GM19025 (cell line): ENCODE measurements at regions not wholly inside any gene's neighbourhood (a gene's known extent, or its start where the extent isn't known, plus 50 kb on each side); places are given as distances from the start of the nearest gene placed in this dataset.
"Not testable (repeated sequence)": the region's sequence is repeated elsewhere in the genome, so short reads cannot be mapped to it uniquely, and the experiment has no call there.

Source experiments
- ATAC-seq: cut with Tn5 transposase; IDR thresholded peaks from one replicate; pipeline ENCODE4 v1.9.1; 2021; ENCODE audit warnings: mild to moderate bottlenecking, low read depth, moderate library complexity; ENCODE audit not compliant: unreplicated experiment

DNA sequence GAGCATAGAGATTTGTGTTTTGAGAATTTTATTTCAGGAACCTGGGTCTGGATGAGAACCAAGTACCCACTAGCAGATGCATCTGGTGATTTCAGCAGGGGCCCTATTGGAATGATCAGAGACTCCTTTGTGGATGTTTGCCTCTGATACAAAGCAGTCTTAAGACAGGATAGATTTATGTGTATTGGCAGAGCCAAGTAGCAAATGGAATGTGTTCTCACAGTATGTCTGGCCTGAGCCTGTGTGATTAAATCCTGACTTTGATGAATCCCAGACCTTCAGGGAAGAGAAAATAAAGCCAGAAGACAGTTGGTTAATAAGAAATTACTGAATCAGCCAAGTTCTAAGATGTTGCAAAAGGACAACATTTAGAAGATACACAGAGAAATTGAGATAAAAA lies 755.5 kb upstream of the SEMA6D start:
- no peak for ATAC-seq

DNA sequence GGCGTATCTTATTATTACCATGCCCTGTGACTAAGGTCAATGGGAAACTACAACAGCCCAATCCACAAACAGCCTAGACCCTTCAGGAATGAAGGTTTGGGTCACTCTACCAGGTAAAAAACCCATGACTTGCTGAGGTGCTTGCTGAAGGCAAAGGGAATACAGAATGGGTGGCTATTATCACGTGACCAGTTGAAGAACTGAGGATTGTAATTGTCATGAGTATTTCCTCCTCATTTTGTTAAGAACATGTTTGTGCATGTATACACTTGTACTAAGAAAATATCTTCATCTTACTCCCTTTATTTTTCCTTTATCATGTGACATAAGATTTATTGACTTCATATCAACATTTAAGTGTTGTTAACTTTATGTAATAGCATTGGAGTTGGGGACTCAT lies 729.2 kb upstream of the SEMA6D start:
- ATAC-seq: not testable (repeated sequence)

DNA sequence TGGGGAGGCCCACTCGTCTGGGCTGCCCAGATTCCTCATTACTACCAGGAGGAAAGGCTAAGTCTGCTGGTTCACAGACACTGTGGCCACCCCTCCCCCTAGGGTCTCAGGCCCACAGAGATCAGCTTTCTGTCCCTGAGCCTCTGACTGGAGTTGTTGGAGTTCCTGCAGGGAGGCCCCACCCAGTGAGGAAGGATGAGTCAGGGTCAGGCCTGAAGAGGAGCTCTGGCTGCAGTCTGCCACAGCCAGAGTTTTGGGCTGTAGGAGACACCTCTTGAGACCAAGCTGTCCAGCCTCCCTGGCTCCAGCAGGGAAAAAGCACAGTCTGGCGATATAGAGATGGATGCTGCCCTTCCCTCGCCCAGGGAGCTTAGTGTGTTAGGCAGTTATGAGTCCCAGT lies 720.9 kb upstream of the SEMA6D start:
- no peak for ATAC-seq

- ATAC-seq: no peak
Measured at GRCh38 chr15:46997501-46997900, 719.8 kb upstream of the SEMA6D start.

DNA sequence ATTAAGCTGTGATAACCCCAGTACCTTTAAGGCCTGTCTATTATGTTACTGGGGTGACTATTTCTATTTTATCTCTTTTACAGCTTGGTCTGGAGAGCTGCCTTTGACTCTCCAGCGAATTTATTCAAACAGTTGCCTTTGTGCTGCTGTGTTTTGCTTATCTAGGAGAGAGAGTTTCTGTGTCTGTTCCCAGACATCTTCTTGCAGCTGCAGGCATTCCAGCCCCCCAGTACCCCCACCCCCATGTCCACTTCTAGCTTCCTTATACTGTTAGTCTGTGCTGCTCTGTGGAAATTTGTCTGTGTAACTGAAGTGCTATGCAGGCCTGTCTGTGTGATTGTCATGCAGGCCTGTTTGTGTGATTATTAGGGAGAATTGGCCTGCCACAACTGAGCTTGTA lies 713.7 kb upstream of the SEMA6D start:
- no peak for ATAC-seq

DNA sequence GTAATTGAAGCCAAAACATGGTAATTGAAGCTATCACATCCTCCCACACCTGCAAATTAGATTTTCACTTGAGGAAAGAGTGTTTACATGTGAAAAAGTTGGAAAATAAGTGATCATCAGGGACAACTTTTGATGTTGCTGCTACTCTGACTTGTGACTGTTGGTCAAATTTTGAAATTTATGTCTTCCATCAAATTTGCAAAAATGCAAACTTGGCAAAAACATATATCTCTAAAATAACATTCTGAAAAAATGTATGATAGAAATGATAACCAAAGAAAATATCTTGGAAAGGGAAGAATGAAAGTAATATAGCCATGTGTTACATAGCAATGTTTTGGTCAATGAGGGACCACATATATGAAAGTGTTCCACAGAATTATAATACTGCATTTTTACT lies 703.9 kb upstream of the SEMA6D start:
- ATAC-seq: no peak

- no peak for ATAC-seq
Measured at GRCh38 chr15:47027322-47027946, 689.9 kb upstream of the SEMA6D start.

DNA sequence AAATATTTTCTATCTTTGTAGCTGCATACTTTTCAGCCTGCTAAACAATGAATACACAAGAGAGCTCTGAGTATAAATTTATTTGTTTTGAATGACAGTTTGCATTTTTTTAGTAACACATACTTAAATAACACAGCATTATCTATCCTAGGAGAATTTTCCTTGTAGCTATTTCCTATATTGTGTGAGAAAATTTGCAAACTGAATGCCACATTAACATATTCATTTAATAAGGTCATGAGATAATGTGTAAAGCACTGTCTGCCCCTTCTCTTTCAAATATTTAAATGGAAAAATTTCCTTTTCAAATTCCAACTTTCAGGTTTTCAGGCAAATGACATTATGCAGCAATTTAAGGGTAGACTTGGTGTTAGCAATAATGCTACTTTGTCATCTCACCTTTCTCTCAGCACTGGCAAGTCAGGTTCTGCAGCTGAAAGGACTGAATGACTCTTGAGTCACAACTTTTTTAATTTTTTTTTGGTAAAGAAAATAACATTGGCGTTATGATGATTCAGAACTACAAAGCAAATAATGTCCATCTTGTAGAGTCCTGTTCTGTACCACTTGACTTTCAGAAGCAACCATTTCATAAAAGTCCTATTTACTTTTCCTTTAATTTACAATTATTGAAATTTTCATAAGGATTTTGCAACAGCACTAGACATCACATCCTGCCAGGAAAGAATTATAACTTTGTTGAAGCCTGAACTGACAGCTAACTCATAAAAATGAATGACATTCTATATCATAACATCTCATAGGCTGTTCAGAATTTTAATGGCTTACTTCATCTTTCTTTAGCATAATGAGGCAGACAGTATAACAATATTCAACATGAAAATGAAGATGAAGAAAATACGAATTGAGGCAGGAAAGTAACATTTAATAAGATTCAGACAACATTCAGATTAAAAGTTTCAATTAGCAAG lies 681.6 kb upstream of the SEMA6D start:
- no peak for ATAC-seq

GRCh38 chr15:47037003-47037402 lies 680.3 kb upstream of the SEMA6D start:
- no peak for ATAC-seq

GRCh38 chr15:47039225-47039624 lies 678.1 kb upstream of the SEMA6D start:
- no peak for ATAC-seq

- no peak for ATAC-seq
Measured at GRCh38 chr15:47041301-47041700, 676.0 kb upstream of the SEMA6D start.

DNA sequence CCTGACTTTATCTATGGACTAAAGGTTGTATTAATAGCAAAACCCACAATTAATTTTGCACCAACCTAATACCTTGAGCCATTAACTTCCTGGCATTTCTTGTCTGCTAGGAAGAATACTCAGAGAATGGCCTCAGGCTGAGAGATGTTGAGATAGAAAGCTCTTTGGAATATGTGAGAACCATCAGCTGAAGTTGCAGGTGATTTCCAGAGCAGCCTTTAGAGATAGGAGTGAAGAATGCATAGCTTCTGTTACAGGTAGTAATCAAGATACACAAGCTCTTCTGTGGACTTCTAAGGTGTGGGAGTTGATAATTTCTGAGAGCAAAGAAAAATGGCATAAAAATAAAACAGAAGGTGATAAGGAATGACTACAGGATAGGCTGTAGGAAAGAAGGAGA lies 669.3 kb upstream of the SEMA6D start:
- not testable (repeated sequence) for ATAC-seq

DNA sequence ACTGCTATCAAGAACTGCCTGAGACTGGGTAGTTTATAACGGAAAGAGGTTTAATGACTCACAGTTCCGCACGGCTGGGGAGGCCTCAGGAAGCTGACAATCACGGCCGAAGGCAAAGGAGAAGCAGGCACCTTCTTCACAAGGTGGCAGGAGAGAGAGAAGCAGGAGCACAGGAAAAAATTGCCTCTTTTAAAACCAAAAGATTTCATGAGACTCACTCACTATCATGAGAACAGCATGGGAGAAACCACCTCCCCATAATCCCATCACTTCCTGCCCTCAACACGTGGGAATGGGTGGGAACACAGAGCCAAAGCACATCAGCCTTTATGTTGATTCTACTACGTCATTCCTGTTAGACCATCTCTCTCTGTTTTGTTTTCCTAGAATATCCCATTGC lies 650.9 kb upstream of the SEMA6D start:
- ATAC-seq: no peak

- ATAC-seq: not testable (repeated sequence)
Measured at GRCh38 chr15:47077846-47078245, 639.5 kb upstream of the SEMA6D start.

GRCh38 chr15:47095833-47096232 lies 621.5 kb upstream of the SEMA6D start:
- ATAC-seq: no peak

- not testable (repeated sequence) for ATAC-seq
Measured at GRCh38 chr15:47098526-47098925, 618.8 kb upstream of the SEMA6D start.

DNA sequence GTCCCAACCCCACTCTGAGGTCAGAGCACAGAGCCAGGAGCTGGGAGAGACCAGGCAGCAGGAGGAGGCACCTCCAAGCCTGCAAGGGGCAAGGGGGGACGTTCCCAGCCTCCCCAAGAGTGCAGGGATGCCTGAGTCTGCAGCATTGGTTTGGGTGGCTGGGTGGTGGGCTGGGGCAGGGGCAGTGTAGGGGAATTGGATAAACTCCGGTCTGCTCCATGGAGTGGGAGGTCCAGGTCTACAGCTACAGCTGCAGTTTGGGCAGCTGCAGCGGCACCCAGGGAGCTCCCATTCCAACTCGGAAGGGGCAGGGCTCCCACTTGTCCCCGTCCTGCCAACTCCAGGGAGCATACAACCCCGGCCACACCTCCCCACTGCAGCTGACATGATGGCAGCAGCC lies 617.5 kb upstream of the SEMA6D start:
- ATAC-seq: not testable (repeated sequence)

GRCh38 chr15:47108800-47109199 lies 608.5 kb upstream of the SEMA6D start:
- not testable (repeated sequence) for ATAC-seq

DNA sequence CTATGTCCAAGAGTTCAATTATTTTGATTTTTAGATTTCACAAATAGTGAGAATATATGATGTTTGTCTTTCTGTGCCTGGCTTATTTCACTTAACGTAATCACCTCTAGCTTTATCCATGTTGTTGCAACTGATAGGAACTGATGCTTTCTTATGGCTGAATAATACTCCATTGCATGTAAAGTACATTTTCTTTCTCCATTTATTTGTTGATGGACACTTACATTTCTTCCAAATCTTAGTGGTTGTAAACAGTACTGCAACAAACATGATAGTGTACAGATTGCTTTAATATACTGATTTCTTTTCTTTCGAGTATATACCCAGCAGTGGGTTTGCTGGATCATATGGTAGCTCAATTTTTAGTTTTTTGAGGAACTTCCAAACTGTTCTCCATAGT lies 600.6 kb upstream of the SEMA6D start:
- ATAC-seq: no peak

DNA sequence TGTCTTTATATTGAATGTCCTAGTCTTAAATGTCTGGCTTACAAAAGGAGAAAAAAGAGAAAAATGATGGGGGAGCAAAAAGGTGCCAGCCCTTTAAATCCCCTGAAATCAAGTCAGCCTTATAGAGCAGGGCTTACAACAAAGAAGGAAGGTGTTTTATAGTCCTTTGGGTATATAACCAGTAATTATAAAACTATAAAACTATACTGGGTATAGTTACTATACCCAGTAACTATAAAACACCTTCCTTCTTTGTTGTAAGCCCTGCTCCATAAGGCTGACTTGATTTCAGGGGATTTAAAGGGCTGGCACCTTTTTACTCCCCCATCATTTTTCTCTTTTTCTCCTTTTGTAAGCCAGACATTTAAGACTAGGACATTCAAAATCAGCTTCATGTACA lies 598.0 kb upstream of the SEMA6D start:
- no peak for ATAC-seq

- ATAC-seq: no peak
Measured at GRCh38 chr15:47124430-47125102, 592.7 kb upstream of the SEMA6D start.
